GM18505 (cell line): ENCODE measurements at regions not wholly inside any gene's neighbourhood (a gene's known extent, or its start where the extent isn't known, plus 50 kb on each side); places are given as distances from the start of the nearest gene placed in this dataset.

Experiments
- ATAC-seq: cut with Tn5 transposase; IDR thresholded peaks from one replicate; pipeline ENCODE4 v1.9.1; 2021; ENCODE audit not compliant: unreplicated experiment
- POLR2A ChIP-seq: IDR thresholded peaks from 4 replicates; pipeline ENCODE4 v1.6.1; 2011; ENCODE audit warnings: borderline replicate concordance; ENCODE audit not compliant: insufficient read depth, insufficient read length; ENCODE audit errors: extremely low read depth

GRCh38 chr10:111161109-111161874, 84.5 kb downstream of the ADRA2A start:
- no peak for TF ChIP-seq POLR2A
- ATAC-seq: no peak

GRCh38 chr10:111171183-111171582, 94.4 kb downstream of the ADRA2A start:
- no peak for ATAC-seq
- TF ChIP-seq POLR2A: no peak

GRCh38 chr10:111175787-111176186, 99.0 kb downstream of the ADRA2A start:
- TF ChIP-seq POLR2A: no peak
- ATAC-seq: no peak

DNA sequence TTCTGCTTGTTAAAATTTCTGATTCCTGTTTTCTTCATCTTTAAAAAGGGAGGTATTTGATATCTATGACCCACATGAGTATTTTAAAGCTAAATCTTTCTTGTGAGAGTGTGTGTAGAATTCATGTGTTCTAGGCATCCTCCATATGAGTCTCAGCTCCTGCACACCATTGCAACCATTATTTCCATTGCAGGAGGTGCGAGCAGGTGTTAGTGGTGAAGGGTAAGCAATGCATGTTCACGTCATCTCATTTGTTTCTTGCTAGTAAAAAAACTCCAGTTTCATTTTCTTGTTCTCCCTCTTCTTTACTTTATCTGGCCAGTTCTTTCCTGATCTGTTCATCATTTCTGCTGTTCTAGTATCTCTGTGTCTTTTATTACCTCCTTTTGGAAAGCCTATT, 100.5 kb downstream of the ADRA2A start:
- TF ChIP-seq POLR2A: no peak
- no peak for ATAC-seq

- TF ChIP-seq POLR2A: no peak
- ATAC-seq: no peak
Measured at GRCh38 chr10:111179514-111179913, 102.7 kb downstream of the ADRA2A start.

GRCh38 chr10:111186358-111186757, 109.5 kb downstream of the ADRA2A start:
- ATAC-seq: no peak
- TF ChIP-seq POLR2A: no peak

DNA sequence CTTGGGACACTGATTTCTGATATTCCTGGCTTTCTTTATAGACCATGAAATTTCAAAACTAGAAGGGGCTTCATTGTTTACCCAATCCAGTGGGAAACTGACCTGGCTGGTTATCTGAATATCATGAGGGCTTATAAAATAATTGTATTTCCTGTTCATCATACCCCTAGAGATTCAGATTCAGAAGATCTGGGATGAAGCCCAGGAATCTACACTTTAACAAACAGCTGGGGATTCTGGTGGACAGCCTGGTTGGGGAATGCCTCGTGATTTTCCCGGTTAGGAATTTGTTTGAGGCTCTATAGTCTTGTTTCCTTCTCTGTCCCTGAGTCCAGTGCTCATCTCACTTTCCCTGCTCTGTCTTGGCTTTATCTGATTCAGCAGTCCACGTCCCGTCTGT, 110.3 kb downstream of the ADRA2A start:
- ATAC-seq: no peak
- no peak for TF ChIP-seq POLR2A

GRCh38 chr10:111199587-111199986, 122.8 kb downstream of the ADRA2A start:
- no peak for ATAC-seq
- no peak for TF ChIP-seq POLR2A

DNA sequence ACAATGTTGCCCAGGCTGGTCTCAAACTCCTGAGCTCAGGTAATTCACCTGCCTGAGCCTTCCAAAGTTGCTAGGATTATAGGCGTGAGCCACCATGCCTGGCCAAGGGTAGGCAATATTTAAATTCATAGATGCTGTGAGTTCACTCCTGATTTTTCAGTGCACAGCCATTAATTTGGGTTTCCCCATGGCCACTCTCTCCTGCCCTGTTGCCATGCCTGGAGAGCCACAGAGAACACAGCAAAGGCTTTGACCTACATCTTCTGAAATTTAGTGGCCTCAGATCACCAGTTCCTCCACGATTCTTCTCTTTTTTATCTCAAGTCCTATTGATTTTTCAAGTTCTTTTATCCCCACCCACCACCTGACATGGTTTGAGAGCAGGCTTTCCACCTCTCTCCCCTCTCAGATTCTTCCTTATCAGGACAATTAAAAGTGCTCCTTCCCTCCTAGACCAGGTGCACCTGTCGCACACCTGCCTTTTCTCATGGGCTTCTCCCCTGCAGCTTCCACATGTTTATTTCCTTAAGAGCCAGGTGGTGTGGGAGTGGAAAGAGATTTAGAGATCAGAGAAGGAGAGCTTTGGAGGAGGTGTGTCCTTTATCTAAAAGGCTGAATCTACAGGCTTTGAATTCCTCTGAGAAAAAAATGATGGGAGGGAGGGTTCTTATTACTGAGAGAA, 123.8 kb downstream of the ADRA2A start:
- TF ChIP-seq POLR2A: no peak
- ATAC-seq: no peak

DNA sequence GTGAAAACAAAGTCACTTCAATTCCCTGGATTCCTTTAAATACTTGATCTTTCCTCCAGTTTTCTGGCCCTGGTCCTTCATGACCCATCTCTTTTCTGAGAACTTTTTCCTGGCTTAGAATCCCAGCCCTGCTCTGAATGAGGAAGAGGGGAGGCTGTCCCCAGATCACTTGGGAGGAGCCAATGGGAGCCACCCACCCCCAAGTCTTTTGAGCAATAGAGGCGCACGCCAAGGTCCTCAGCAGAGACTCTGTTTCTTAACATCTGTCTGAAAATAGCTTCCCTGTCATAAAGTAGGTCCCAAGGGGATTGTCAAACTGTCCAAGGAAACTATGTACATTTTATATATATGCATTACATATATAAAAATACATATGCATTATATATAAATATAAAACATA, 126.8 kb downstream of the ADRA2A start:
- ATAC-seq: no peak
- TF ChIP-seq POLR2A: no peak

DNA sequence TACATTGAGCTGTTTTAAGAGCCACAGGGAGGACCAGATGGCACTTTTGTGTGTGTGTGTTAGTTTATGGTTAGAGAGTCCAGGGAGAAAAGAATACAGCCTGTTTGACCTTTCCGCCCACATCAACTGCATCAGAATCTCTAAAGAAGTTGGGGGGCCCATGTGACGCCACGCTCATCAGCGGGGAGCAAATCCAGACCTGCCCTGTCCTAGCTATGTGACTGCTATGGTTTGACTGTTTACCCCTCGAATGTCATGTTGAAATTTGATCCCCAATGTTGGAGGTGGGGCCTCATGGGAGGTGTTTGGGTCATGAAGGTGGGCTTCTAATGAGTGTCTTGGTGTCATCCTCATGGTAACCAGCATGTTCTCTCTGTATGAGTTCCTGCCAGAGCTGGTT, 128.0 kb downstream of the ADRA2A start:
- ATAC-seq: no peak
- no peak for TF ChIP-seq POLR2A

DNA sequence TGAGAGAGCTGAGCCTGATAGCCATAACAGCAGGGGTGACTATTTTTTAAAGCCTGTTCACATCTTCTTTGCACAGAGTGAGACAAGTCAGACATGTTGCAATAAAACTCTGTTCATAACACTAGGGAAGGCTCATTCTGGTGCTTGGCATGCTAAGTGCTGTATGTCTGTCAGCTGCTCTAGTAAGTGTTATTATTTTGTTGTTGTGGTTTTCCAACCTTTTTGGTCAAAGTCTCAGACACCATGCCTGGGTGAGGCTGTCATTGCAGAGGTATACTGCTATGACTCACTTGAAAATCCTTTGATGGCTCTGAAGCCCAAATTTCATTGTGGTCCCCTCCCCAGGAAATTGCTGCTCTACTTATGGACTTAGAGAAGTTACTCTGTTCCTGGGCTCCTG, 129.7 kb downstream of the ADRA2A start:
- TF ChIP-seq POLR2A: no peak
- no peak for ATAC-seq

- TF ChIP-seq POLR2A: no peak
Measured at GRCh38 chr10:111207500-111207899, 130.7 kb downstream of the ADRA2A start.

DNA sequence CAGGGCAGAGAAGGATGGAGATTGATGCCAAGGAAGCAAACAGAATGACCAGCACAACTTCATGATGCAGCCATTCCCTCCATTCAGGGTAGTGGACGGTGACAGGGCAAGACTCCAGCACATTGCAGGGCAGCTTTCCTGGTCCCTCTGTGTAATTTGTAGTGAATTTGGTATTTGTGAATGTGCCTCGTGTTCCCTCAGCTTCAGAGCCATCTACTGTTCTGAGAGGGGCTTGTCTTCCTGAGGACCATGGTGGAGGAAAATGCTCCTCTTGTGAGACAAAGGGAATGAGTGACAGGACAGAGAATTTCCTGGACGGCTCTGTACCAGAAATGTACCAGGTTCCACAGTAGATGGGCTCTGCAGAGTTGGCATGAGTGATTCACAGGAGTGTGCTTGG, 132.1 kb downstream of the ADRA2A start:
- no peak for ATAC-seq
- no peak for TF ChIP-seq POLR2A

More at GRCh38 chr10:111207500-111207899, 130.7 kb downstream of the ADRA2A start:
- no peak for ATAC-seq

DNA sequence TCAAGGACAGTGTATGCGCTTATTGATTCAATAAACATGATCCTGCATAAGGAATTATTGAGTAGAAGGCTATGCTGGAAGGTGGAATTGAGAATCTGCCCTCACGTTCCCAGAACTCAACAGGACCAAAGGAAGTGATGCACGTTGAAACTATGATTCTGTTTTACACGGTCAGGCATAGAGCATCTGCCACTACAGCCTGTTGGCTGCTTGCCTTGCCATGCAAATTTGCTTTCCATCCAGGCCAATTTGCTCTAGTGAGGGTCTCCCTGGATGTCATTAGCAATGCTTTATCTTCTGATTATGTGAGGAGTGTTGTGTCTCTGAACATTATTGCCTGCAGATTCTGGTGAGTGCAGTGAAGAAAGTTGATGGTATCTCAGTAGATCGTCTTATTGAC, 132.9 kb downstream of the ADRA2A start:
- ATAC-seq: no peak
- no peak for TF ChIP-seq POLR2A

GRCh38 chr10:111211241-111211640, 134.4 kb downstream of the ADRA2A start:
- no peak for ATAC-seq
- no peak for TF ChIP-seq POLR2A
